ENCODE measurements at regions not wholly inside any gene's neighbourhood (a gene's known extent, or its start where the extent isn't known, plus 50 kb on each side); places are given as distances from the start of the nearest gene placed in this dataset.

DNA sequence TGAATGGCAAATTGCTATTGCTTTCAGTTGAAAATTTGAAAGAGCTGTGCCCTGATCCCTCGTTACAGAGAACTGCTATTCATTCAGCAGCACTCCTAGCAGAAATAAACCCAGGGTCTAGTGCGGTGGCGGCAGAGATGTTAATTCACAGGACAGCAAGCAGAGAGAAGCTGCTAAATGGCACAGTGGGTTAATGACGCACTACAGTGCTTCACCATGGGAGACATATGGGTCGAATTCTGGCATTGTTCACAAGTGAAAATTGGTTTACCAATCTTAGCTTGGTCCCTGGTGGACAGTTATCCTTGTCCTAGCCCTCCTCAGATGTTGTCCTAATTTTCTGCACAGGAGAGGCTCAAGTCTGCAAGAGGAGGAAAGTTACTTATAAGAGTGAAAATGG is 807.4 kb downstream of the TLE1 start:
- FAIRE-seq (no peak), DNase-seq (ENCODE audit: low read depth, low spot score) (no peak)
- Histone ChIP-seq H3K4me2 (ENCODE audit: insufficient read depth, low read length) (no peak overlapping the region), H3K79me2 (ENCODE audit: control insufficient read depth, insufficient read depth, low read length) (no peaks in the 10 kb centered on the region), H3K36me3 (ENCODE audit: control insufficient read depth in 2 of 2, extremely low read depth in 1 of 2, insufficient read depth in 2 of 2, low read length in 2 of 2) (no peaks in the 10 kb centered on the region), H3K4me3 (replicated peaks in 1 of 3; ENCODE audit: insufficient read depth in 1 of 3, low read depth in 1 of 3, low read length in 3 of 3) (no peak overlapping the region), H3K27me3 (ENCODE audit: control insufficient read depth in 2 of 2, insufficient read depth in 2 of 2, low read length in 2 of 2) (no peaks in the 10 kb centered on the region), H2AFZ (ENCODE audit: low read depth, low read length) (no peak overlapping the region), H3K27ac (ENCODE audit: insufficient read depth, low read depth, low read length) (no peak overlapping the region), H3K4me1 (ENCODE audit: control insufficient read depth, extremely low read depth, insufficient read depth, low read length) (no peaks in the 10 kb centered on the region), H3K9me1 (replicated peaks; ENCODE audit: control insufficient read depth, extremely low read depth, insufficient read depth, low read length) (no peaks in the 10 kb centered on the region), H3K9me3 (replicated peaks; ENCODE audit: control insufficient read depth, insufficient read depth, low read length) (no peaks in the 10 kb centered on the region), H3K9ac (replicated peaks; ENCODE audit: extremely low read depth, insufficient read depth, low read length) (no peak overlapping the region), H4K20me1 (replicated peaks; ENCODE audit: control insufficient read depth, extremely low read depth, insufficient read depth, low read length) (no peaks in the 10 kb centered on the region)
- intact Hi-C loops (cut with micrococcal nuclease) (no loop called here), dilution Hi-C loops (cut with MboI; ENCODE audit: extremely low pct_ligation_motif_present, low sequenced_read_pairs) (no loop called here)
- BruUV-seq (replicated peaks) = no TSS peak
- CTCF ChIA-PET = no interaction called here
- TF ChIP-seq, protein P1, sequence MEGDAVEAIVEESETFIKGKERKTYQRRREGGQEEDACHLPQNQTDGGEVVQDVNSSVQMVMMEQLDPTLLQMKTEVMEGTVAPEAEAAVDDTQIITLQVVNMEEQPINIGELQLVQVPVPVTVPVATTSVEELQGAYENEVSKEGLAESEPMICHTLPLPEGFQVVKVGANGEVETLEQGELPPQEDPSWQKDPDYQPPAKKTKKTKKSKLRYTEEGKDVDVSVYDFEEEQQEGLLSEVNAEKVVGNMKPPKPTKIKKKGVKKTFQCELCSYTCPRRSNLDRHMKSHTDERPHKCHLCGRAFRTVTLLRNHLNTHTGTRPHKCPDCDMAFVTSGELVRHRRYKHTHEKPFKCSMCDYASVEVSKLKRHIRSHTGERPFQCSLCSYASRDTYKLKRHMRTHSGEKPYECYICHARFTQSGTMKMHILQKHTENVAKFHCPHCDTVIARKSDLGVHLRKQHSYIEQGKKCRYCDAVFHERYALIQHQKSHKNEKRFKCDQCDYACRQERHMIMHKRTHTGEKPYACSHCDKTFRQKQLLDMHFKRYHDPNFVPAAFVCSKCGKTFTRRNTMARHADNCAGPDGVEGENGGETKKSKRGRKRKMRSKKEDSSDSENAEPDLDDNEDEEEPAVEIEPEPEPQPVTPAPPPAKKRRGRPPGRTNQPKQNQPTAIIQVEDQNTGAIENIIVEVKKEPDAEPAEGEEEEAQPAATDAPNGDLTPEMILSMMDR (IDR thresholded peaks at IDR 0.05; ENCODE audit: extremely low read depth in 1 of 2, insufficient read depth in 1 of 2, low read depth in 1 of 2, low read length in 2 of 2) = no peak
- TF ChIP-seq POLR2AphosphoS5 (IDR thresholded peaks at IDR 0.05; ENCODE audit: insufficient read depth, low read depth, low read length) = no peak
- TF ChIP-seq JUN (IDR thresholded peaks at IDR 0.05; ENCODE audit: borderline replicate concordance, insufficient read depth, insufficient read length, low read depth) = no peak
- TF ChIP-seq POLR2A (IDR thresholded peaks at IDR 0.05; ENCODE audit: low read depth, low read length) = no peak
- TF ChIP-seq GATA2 (IDR thresholded peaks at IDR 0.05; ENCODE audit: insufficient read depth, insufficient read length, low read depth, low read length) = no peak
- POLR2A ChIA-PET = no interaction called here

DNA sequence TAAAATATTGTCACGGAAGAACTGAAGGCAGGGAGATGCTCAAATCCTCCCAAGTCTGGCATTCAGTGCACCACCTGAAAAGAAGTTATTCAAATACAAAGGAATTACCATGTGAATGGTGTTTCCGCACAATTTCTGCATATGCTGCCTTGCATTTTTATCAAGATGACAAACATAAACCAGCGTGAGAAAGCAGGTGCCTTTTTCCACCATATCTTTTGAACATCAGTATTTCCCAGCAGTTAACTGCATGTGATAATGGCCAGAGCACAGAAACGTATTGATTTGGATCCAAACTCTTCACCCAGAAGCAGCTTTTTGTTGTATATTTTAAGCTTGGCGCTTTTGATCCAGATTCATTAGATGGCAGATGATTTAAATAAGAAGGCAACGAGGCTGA is 808.0 kb downstream of the TLE1 start:
- Histone ChIP-seq H3K4me3 (replicated peaks in 1 of 3; ENCODE audit: insufficient read depth in 1 of 3, low read depth in 1 of 3, low read length in 3 of 3) (no peak overlapping the region), H3K9me3 (replicated peaks; ENCODE audit: control insufficient read depth, insufficient read depth, low read length) (no peaks in the 10 kb centered on the region), H3K79me2 (ENCODE audit: control insufficient read depth, insufficient read depth, low read length) (no peaks in the 10 kb centered on the region), H3K9me1 (replicated peaks; ENCODE audit: control insufficient read depth, extremely low read depth, insufficient read depth, low read length) (no peaks in the 10 kb centered on the region), H2AFZ (ENCODE audit: low read depth, low read length) (no peak overlapping the region), H3K4me2 (ENCODE audit: insufficient read depth, low read length) (no peak overlapping the region), H3K36me3 (ENCODE audit: control insufficient read depth in 2 of 2, extremely low read depth in 1 of 2, insufficient read depth in 2 of 2, low read length in 2 of 2) (no peaks in the 10 kb centered on the region), H3K27me3 (ENCODE audit: control insufficient read depth in 2 of 2, insufficient read depth in 2 of 2, low read length in 2 of 2) (no peaks in the 10 kb centered on the region), H3K4me1 (ENCODE audit: control insufficient read depth, extremely low read depth, insufficient read depth, low read length) (no peaks in the 10 kb centered on the region), H4K20me1 (replicated peaks; ENCODE audit: control insufficient read depth, extremely low read depth, insufficient read depth, low read length) (no peaks in the 10 kb centered on the region), H3K27ac (ENCODE audit: insufficient read depth, low read depth, low read length) (no peak overlapping the region), H3K9ac (replicated peaks; ENCODE audit: extremely low read depth, insufficient read depth, low read length) (no peak overlapping the region)
- TF ChIP-seq MYC (IDR thresholded peaks at IDR 0.05; ENCODE audit: low read depth, low read length) (no peak), JUN (IDR thresholded peaks at IDR 0.05; ENCODE audit: borderline replicate concordance, insufficient read depth, insufficient read length, low read depth) (no peak), POLR2A (IDR thresholded peaks at IDR 0.05; ENCODE audit: low read depth, low read length) (no peak), EZH2 (IDR thresholded peaks at IDR 0.05; ENCODE audit: borderline replicate concordance, low read depth, low read length, severe bottlenecking) (no peak), FOS (IDR thresholded peaks at IDR 0.05; ENCODE audit: borderline replicate concordance, insufficient read depth, low read length) (no peak), GATA2 (IDR thresholded peaks at IDR 0.05; ENCODE audit: insufficient read depth, insufficient read length, low read depth, low read length) (no peak), POLR2AphosphoS5 (IDR thresholded peaks at IDR 0.05; ENCODE audit: insufficient read depth, low read depth, low read length) (no peak)
- TF ChIP-seq, protein P2, sequence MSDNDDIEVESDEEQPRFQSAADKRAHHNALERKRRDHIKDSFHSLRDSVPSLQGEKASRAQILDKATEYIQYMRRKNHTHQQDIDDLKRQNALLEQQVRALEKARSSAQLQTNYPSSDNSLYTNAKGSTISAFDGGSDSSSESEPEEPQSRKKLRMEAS (IDR thresholded peaks at IDR 0.05; ENCODE audit: insufficient read depth, insufficient read length) = no peak
- TF ChIP-seq, protein P1 (IDR thresholded peaks at IDR 0.05; ENCODE audit: extremely low read depth in 1 of 2, insufficient read depth in 1 of 2, low read depth in 1 of 2, low read length in 2 of 2) = no peak
- POLR2A ChIA-PET = no interaction called here
- BruUV-seq (replicated peaks) = no TSS peak
- DNase-seq (ENCODE audit: low read depth, low spot score) (no peak), FAIRE-seq (no peak)
- CTCF ChIA-PET = no interaction called here
- dilution Hi-C loops (cut with MboI; ENCODE audit: extremely low pct_ligation_motif_present, low sequenced_read_pairs) = no loop called here
- intact Hi-C loops (cut with micrococcal nuclease) = no loop called here
